Vagina (tissue), 2 donors: ENCODE measurements at regions not wholly inside any gene's neighbourhood (a gene's known extent, or its start where the extent isn't known, plus 50 kb on each side); places are given as distances from the start of the nearest gene placed in this dataset.

Experiments
- POLR2A ChIP-seq, 2 donors: fragments of 450-650 bp; IDR thresholded peaks; one replicate each; pipeline ENCODE4 v1.6.1; 2017; ENCODE audit warnings: antibody characterized with exemption in 2 of 2, mild to moderate bottlenecking in 2 of 2, moderate library complexity in 2 of 2
- TF ChIP-seq, protein P1 (sequence below), 3 experiments: fragments of 450-650 bp in 2 of 3; fragments of 200-600 bp in 1 of 3; sonication (generic) in 1 of 3; IDR thresholded peaks; one replicate each; pipeline ENCODE4 v1.5.1; 2017 to 2019; ENCODE audit warnings: antibody characterized with exemption in 3 of 3, mild to moderate bottlenecking in 2 of 3, moderate library complexity in 2 of 3

DNA sequence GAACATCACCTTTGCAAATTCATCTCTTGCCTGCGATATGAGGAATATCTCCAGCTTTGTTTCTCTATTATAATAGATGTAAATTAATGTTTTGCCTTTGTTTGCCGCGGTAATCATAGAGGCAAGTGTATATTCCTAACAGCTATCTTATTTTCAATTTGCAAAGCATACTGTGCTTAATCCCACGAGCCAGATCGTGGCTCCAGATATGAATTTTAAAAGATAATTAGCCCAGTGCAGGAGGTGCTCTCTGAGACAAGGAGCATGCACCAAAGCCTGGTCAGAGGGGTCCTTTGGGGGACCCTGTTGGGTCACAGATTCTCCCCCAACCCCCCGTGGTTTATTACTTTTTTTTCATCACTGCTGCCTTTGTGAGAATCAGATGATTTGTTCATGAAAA, 1087.5 kb downstream of the BCL11B start:
- TF ChIP-seq, protein P1, sequence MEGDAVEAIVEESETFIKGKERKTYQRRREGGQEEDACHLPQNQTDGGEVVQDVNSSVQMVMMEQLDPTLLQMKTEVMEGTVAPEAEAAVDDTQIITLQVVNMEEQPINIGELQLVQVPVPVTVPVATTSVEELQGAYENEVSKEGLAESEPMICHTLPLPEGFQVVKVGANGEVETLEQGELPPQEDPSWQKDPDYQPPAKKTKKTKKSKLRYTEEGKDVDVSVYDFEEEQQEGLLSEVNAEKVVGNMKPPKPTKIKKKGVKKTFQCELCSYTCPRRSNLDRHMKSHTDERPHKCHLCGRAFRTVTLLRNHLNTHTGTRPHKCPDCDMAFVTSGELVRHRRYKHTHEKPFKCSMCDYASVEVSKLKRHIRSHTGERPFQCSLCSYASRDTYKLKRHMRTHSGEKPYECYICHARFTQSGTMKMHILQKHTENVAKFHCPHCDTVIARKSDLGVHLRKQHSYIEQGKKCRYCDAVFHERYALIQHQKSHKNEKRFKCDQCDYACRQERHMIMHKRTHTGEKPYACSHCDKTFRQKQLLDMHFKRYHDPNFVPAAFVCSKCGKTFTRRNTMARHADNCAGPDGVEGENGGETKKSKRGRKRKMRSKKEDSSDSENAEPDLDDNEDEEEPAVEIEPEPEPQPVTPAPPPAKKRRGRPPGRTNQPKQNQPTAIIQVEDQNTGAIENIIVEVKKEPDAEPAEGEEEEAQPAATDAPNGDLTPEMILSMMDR (IDR thresholded peaks at IDR 0.05), result no peak
- TF ChIP-seq POLR2A (IDR thresholded peaks at IDR 0.05), result no peak
